ENCODE measurements at regions not wholly inside any gene's neighbourhood (a gene's known extent, or its start where the extent isn't known, plus 50 kb on each side); places are given as distances from the start of the nearest gene placed in this dataset.
A peak's percentile ranks its signal among the peaks of the same experiment; 100 is the strongest.

DNA sequence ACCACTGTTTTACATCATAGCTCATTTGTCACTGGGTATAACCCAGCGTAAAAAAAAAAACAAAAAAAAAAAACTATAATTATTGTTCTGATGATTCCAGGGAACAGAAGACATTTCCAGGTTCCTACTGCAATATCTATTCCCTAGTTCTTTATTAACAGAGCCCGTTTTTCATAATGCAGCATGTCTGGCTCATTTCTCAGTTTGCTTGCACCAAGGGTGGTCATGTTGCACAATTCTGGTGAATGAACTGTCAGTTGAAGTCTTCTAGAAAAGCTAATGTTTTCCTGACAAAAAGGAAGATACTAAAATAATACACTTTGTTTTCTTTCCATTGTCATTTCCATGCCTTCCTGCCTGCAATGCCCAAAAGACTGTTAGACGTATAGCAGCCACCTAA, 180.1 kb downstream of the RDH14 start:
- no peak for DNase-seq (ENCODE audit: low read depth in 2 of 2)

DNA sequence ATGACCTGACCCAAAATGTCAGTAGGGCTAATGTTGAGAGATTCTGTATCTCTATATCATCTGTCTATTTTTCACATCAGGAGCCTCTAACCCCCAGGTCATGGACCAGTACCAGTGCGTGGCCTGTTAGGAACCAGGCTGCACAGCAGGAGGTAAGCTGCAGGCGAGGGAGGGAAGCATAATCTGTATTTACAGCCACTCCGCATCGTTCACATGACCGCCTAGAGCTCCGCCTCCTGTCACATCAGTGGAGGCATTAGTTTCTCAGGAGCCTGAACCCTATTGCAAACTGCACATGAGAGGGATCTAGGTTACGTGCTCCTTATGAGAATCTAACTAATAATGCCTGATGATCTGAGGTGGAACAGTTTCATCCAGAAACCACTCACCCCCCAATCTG, 180.6 kb downstream of the RDH14 start:
- DNase-seq (ENCODE audit: low read depth in 2 of 2): no peak

DNA sequence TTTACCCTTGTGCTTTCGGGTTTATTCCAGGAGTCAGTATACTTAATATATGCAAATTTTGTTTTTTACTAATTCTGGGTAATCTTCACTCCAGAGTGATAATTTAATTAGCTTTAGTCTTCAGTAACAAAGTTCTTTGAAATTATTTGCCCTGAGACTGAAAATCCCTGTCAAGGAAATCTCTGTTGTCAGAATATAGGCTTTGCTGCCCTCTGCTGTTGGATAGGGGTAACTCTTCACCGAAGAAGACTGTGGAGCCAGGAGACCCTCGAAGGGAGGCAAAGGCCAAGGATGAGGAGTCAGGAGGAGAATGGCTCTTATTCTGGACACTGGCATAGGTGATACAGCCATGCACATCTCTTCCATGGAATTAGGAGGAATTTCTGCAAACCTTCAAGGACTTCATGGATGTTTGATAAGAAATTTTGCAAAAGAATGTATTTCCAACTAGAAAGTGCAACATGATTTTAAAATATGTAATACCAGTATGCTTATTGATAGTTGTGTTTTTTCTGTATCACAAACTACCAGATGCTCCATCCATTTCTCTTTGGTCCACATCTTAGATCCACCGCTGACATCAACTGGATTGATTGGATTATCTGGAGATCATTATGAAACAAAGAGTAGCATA, 182.3 kb downstream of the RDH14 start:
- DNase-seq (ENCODE audit: low read depth in 2 of 2): peak; percentile 14 to 52

GRCh38 chr2:18376936-18377335, 183.5 kb downstream of the RDH14 start:
- no peak for DNase-seq (ENCODE audit: low read depth in 2 of 2)

DNA sequence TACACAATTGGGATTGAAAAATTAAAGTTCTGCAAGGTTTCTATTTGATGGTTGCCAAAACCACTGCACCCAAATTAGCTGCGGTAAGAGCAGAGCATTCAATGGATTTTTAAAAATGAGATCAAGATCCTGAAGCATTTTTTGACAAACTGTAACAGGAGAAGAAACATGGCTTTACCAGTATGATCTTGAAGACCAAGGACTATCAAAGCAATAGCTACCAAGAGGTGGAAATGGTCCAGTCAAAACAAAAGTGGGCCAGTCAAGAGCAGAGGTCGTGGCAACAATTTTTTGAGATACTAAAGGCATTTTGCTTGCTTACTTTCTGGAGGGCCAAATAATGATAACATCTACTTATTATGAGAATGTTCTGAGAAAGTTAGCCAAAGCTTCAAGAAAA, 186.8 kb downstream of the RDH14 start:
- DNase-seq (ENCODE audit: low read depth in 2 of 2): peak in 1 of 2 donors; percentile 21

DNA sequence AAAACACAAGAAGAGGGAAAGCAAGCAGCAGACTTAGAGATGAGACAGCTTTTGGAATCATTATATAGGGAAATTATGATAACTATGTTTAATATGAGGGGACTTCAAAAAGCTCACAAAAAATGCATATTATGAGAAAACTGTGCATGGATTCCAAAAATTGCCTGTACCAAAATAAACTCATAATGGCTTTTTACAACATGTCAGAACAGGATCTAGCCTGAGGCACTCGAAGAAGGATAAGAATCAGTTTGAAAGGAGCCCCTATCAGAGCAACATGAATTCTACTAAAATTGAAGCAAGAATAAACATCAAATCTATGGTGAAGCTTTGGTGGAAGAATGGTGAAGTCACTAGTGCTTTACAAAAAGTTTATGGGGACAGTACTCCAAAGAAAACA, 187.4 kb downstream of the RDH14 start:
- no peak for DNase-seq (ENCODE audit: low read depth in 2 of 2)

GRCh38 chr2:18372641-18373040, 187.8 kb downstream of the RDH14 start:
- DNase-seq (ENCODE audit: low read depth in 2 of 2): no peak

DNA sequence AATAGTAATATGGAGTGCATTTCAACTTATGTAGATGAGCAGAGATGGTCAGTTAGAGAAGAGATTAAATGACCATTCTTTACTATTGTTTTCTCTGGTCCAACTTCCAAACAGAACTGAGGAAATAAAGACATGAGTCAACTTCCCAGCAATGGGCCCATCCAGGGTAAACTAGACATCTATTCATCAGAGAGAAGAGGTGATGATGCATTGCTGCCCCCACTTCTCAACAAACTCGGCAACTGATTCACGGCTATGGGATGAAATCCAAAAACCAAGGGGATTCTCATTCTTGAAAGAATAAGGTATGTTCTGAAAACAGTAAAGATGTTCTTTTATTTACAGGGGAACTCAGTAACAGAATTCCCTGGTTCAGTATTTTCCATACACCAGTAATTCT, 190.7 kb downstream of the RDH14 start:
- DNase-seq (ENCODE audit: low read depth in 2 of 2): peak; percentile 44 to 94

DNA sequence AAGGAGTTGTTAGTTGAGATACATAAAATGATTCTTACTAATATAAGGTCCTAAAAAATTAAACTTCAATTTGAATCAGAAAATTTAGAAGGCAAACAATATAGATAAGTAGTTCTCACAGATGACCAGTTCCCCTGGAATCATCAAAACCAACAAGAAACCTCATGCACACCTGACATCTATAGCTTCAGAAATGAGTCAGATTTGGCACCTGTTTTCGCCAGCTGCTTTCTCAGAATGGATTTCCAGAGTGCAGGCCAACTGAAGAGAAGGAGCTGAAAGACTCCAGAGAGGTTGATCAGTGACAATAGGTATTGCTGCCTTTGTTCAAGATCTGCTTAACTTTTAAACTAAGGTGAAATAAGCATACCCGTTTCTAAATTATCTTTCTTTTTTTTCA, 192.4 kb downstream of the RDH14 start:
- DNase-seq (ENCODE audit: low read depth in 2 of 2): no peak

DNA sequence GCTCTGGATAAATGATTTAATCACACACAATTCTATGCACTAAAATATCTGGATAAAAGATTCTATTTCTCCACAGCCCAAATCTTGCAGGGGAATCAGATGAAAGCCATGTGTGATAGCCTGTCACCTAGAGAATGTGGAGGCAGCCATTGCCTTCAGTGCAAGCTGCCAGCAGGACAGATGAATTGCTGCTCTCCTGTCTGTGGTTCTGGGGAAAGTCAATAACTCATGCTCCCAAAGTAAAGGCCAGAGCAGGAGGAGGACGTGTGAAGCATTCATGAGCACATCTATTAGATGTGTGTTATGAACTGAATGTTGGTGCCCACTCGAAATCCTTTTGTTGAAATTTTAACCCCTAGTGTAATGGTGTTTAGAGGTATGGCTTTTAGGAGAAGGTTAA, 195.1 kb downstream of the RDH14 start:
- no peak for DNase-seq (ENCODE audit: low read depth in 2 of 2)

GRCh38 chr2:18363348-18363747, 197.1 kb downstream of the RDH14 start:
- DNase-seq (ENCODE audit: low read depth in 2 of 2): no peak

- DNase-seq (ENCODE audit: low read depth in 2 of 2): no peak
Observed at GRCh38 chr2:18362696-18363095, 197.8 kb downstream of the RDH14 start.

- no peak for DNase-seq (ENCODE audit: low read depth in 2 of 2)
Observed at GRCh38 chr2:18357537-18357936, 202.9 kb downstream of the RDH14 start.

DNA sequence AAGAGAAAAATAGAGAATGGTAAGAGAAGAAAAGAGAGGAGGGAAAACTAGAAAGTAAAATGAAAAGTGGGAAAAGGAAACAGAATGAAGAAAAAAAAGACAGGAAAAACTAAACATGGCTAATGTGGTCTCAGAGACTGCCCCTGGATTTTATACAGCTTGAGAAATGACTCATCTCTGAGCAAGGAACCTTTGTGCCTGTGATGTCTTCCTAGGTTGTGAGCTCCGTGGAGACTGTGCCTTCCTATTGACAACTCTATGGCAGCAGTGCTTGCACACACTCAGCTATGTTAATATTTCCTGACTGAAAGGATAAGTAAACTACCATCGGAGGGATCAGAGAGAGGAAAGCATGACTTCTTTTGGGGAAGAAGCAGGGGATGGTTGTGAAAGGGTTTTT, 203.8 kb downstream of the RDH14 start:
- DNase-seq (ENCODE audit: low read depth in 2 of 2): peak in 1 of 2 donors; percentile 80

GRCh38 chr2:18349421-18349820, 211.0 kb downstream of the RDH14 start:
- DNase-seq (ENCODE audit: low read depth in 2 of 2): no peak

DNA sequence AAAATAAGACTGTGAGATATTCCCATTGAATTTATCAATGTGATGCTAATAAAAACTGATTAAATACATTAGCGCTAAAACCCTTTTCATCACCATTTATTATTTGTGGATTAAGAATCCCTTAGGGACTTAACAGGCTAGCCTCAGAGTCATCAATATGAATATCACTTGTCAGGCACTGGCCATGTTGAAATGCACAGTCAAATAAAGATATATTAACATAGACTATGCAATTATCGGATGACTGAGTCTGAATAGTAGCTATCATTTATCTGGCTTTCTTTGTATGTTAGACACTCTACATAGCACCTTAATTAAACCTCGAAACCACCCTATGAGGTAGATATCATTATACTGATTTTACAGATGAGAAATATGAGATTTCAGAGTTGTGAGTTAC, 213.6 kb downstream of the RDH14 start:
- no peak for DNase-seq (ENCODE audit: low read depth in 2 of 2)

- DNase-seq (ENCODE audit: low read depth in 2 of 2): peak in 1 of 2 donors; percentile 16
Observed at GRCh38 chr2:18346344-18346743, 214.1 kb downstream of the RDH14 start.

- DNase-seq (ENCODE audit: low read depth in 2 of 2): peak in 1 of 2 donors; percentile 26
Observed at GRCh38 chr2:18345848-18346247, 214.6 kb downstream of the RDH14 start.

- DNase-seq (ENCODE audit: low read depth in 2 of 2): no peak
Observed at GRCh38 chr2:18342901-18343300, 217.6 kb downstream of the RDH14 start.

- peak; percentile 12 to 74 for DNase-seq (ENCODE audit: low read depth in 2 of 2)
Observed at GRCh38 chr2:18339326-18339725, 221.1 kb downstream of the RDH14 start.

GRCh38 chr2:18336975-18337374, 223.5 kb downstream of the RDH14 start:
- DNase-seq (ENCODE audit: low read depth in 2 of 2): peak in 1 of 2 donors; percentile 58

DNA sequence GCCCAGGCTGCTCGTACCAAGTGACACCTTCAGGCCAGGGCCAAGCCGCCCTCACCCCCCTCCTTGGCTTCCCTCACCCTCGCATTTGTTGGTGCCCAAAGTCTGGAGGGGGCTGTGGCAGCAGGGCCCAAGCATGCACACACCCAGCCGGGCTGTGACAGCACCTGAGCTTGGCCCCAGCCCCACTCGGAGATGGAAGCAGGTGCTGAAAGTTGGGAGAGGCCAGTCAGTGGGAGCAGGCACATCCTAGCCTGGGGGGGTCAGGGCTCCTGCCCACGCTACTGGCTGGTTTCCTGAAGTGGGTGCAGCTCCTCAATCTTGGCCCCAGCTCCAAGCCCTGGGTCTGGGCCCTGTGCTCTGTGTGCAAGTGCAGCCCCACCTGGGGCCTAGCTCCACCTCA, 228.0 kb downstream of the RDH14 start:
- no peak for DNase-seq (ENCODE audit: low read depth in 2 of 2)

DNA sequence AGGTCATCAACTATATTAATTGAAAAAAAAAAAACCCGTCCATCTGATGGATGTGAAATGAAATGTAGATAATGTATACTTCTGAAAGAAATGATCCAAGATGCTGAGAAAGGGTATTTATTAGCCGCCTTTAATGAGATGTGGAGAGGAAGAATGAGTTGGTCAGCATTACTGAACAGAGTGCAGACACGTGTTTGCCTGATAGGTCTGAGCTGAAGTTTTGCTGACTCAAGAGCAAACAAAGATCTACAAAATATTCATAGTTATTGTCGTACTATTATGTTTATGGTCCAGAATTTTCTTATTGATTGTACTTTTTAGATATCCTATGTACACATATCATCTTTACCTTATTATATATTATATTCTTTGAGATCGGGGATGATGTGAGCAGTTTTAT, 235.3 kb downstream of the RDH14 start:
- no peak for DNase-seq (ENCODE audit: low read depth in 2 of 2)

- DNase-seq (ENCODE audit: low read depth in 2 of 2): no peak
Observed at GRCh38 chr2:18319987-18320386, 240.5 kb downstream of the RDH14 start.

Data from dermis microvascular lymphatic vessel endothelial cell (primary cell).